Smooth muscle cell (in vitro differentiated cells): ENCODE measurements at regions not wholly inside any gene's neighbourhood (a gene's known extent, or its start where the extent isn't known, plus 50 kb on each side); places are given as distances from the start of the nearest gene placed in this dataset.

Experiments
- DNase-seq: peaks from one replicate; lab custom pipeline; 2025; ENCODE audit not compliant: unreplicated experiment; lab: John Stamatoyannopoulos, UW
- H2AFZ ChIP-seq: fragments of 200-600 bp; sonication (generic); 2 replicates; pipeline ENCODE4 v1.6.0; 2016; ENCODE audit warnings: antibody characterized with exemption, low read depth, mild to moderate bottlenecking
- H3F3A ChIP-seq: fragments of 200-600 bp; sonication (generic); 2 replicates; pipeline ENCODE4 v1.6.0; 2017; ENCODE audit warnings: antibody characterized with exemption, low read depth
- H3K27ac ChIP-seq: fragments of 200-600 bp; sonication (generic); 2 replicates; pipeline ENCODE4 v1.5.1; 2016; ENCODE audit warnings: low read depth, mild to moderate bottlenecking
- H3K27me3 ChIP-seq: fragments of 200-600 bp; sonication (generic); 2 replicates; pipeline ENCODE4 v1.6.1; 2016; ENCODE audit warnings: low read depth, mild to moderate bottlenecking
- H3K36me3 ChIP-seq: fragments of 200-600 bp; sonication (generic); 2 replicates; pipeline ENCODE4 v1.5.1; 2016; ENCODE audit warnings: low read depth
- H3K4me1 ChIP-seq: fragments of 200-600 bp; sonication (generic); 2 replicates; pipeline ENCODE4 v1.5.1; 2016; ENCODE audit warnings: low read depth
- H3K4me2 ChIP-seq: fragments of 200-600 bp; sonication (generic); 2 replicates; pipeline ENCODE4 v1.6.0; 2016; ENCODE audit warnings: mild to moderate bottlenecking
- H3K4me3 ChIP-seq: fragments of 200-600 bp; sonication (generic); 2 replicates; pipeline ENCODE4 v1.5.1; 2016; ENCODE audit warnings: mild to moderate bottlenecking
- H3K79me2 ChIP-seq: fragments of 200-600 bp; sonication (generic); 2 replicates; pipeline ENCODE4 v1.6.0; 2016; ENCODE audit warnings: low read depth, mild to moderate bottlenecking
- H3K9ac ChIP-seq: fragments of 200-600 bp; sonication (generic); 2 replicates; pipeline ENCODE4 v1.6.0; 2016; ENCODE audit warnings: low read depth
- H3K9me3 ChIP-seq: fragments of 200-600 bp; sonication (generic); replicated peaks from 2 replicates; pipeline ENCODE4 v1.5.1; 2016; ENCODE audit warnings: low read depth
- H4K20me1 ChIP-seq: fragments of 200-600 bp; sonication (generic); 2 replicates; pipeline ENCODE4 v1.6.0; 2016; ENCODE audit warnings: low read depth
- CTCF ChIP-seq: fragments of 200-600 bp; sonication (generic); IDR thresholded peaks from 2 replicates; pipeline ENCODE4 v1.5.1; 2017; ENCODE audit warnings: borderline replicate concordance, mild to moderate bottlenecking, antibody characterized with exemption; ENCODE audit not compliant: insufficient read depth, poor library complexity, severe bottlenecking
- WGBS: methylation state at CpG from one replicate; pipeline ENCODE4 v1.1.7; 2016; ENCODE audit warnings: low lambda C conversion rate; 5-methylcytosine and 5-hydroxymethylcytosine counted together

- no peaks in the 10 kb centered on the region for H3F3A ChIP-seq
These were observed 117.2 kb upstream of the BMP5 start for GRCh38 chr6:55992546-55992945.

GRCh38 chr6:55985309-55985708, 109.9 kb upstream of the BMP5 start:
- Histone ChIP-seq H3K9me3 (no peaks in the 10 kb centered on the region), H3K27me3 (no peaks in the 10 kb centered on the region), H3K9ac (no peak overlapping the region), H2AFZ (no peak overlapping the region), H3K79me2 (no peaks in the 10 kb centered on the region), H3K4me1 (no peaks in the 10 kb centered on the region), H3K4me3 (no peak overlapping the region), H3K27ac (no peak overlapping the region), H4K20me1 (no peaks in the 10 kb centered on the region), H3K4me2 (no peak overlapping the region), H3F3A (no peaks in the 10 kb centered on the region), H3K36me3 (no peaks in the 10 kb centered on the region)
- no peak for DNase-seq
- TF ChIP-seq CTCF: no peak
- WGBS: 97% methylated on average over 1 of the region's 1 CpG

More at GRCh38 chr6:55992546-55992945, 117.2 kb upstream of the BMP5 start:
- DNase-seq: no peak
- Histone ChIP-seq H2AFZ (no peak overlapping the region), H3K9me3 (peaks cover 6% of the 10 kb centered on the region), H3K27me3 (no peaks in the 10 kb centered on the region), H4K20me1 (no peaks in the 10 kb centered on the region), H3K4me3 (no peak overlapping the region), H3K4me2 (no peak overlapping the region), H3K4me1 (no peaks in the 10 kb centered on the region), H3K36me3 (no peaks in the 10 kb centered on the region), H3K79me2 (no peaks in the 10 kb centered on the region), H3K9ac (no peak overlapping the region), H3K27ac (no peak overlapping the region)
- no peak for TF ChIP-seq CTCF

- WGBS: 91% methylated on average over 2 of the region's 2 CpGs
- no peak for DNase-seq
- Histone ChIP-seq H3K79me2 (no peaks in the 10 kb centered on the region), H3K4me2 (no peak overlapping the region), H4K20me1 (no peaks in the 10 kb centered on the region), H3K36me3 (no peaks in the 10 kb centered on the region), H3K4me3 (no peak overlapping the region), H3K9ac (no peak overlapping the region), H3K4me1 (no peaks in the 10 kb centered on the region), H3F3A (no peaks in the 10 kb centered on the region), H3K9me3 (no peaks in the 10 kb centered on the region), H3K27ac (no peak overlapping the region), H3K27me3 (no peaks in the 10 kb centered on the region), H2AFZ (no peak overlapping the region)
- TF ChIP-seq CTCF: no peak
These were observed 108.5 kb upstream of the BMP5 start for GRCh38 chr6:55983861-55984260.

GRCh38 chr6:55981660-55982059, 106.3 kb upstream of the BMP5 start:
- no peak overlapping the region for H2AFZ ChIP-seq
- no peaks in the 10 kb centered on the region for H3F3A ChIP-seq
- no peaks in the 10 kb centered on the region for H3K36me3 ChIP-seq
- H3K79me2 ChIP-seq: no peaks in the 10 kb centered on the region
- no peak for TF ChIP-seq CTCF
- no peaks in the 10 kb centered on the region for H4K20me1 ChIP-seq
- H3K9me3 ChIP-seq: no peaks in the 10 kb centered on the region
- H3K4me3 ChIP-seq: no peak overlapping the region
- DNase-seq: no peak
- no peaks in the 10 kb centered on the region for H3K4me1 ChIP-seq
- no peak overlapping the region for H3K27ac ChIP-seq
- no peak overlapping the region for H3K9ac ChIP-seq
- no peaks in the 10 kb centered on the region for H3K27me3 ChIP-seq
- no peak overlapping the region for H3K4me2 ChIP-seq
